GM23338 (cell line): ENCODE measurements at regions not wholly inside any gene's neighbourhood (a gene's known extent, or its start where the extent isn't known, plus 50 kb on each side); places are given as distances from the start of the nearest gene placed in this dataset.

ENCODE experiments used
- ATAC-seq: fragments of 200-7000 bp; cut with Tn5 transposase; 3 replicates; pipeline ENCODE4 v1.9.1; 2020
- DNase-seq: peaks from one replicate; pipeline ENCODE4 v3.0.0-alpha.2; 2015; ENCODE audit warnings: low spot score
- H2AFZ ChIP-seq: fragments of 200-600 bp; sonication (generic); 2 replicates; pipeline ENCODE4 v1.8.0; 2016; ENCODE audit warnings: antibody characterized with exemption, mild to moderate bottlenecking, moderate library complexity
- H3F3A ChIP-seq: fragments of 200-600 bp; sonication (generic); replicated peaks from 2 replicates; pipeline ENCODE4 v1.8.0; 2017; ENCODE audit warnings: antibody characterized with exemption, mixed run types, low read depth
- H3K27ac ChIP-seq: fragments of 200-600 bp; sonication (generic); 2 replicates; pipeline ENCODE4 v1.6.1; 2016; ENCODE audit warnings: low read depth
- H3K27me3 ChIP-seq: fragments of 200-600 bp; sonication (generic); 2 replicates; pipeline ENCODE4 v1.8.0; 2016; ENCODE audit warnings: mild to moderate bottlenecking, mixed run types, moderate library complexity; ENCODE audit not compliant: insufficient read depth
- H3K36me3 ChIP-seq: fragments of 200-600 bp; sonication (generic); 2 replicates; pipeline ENCODE4 v1.8.0; 2016; ENCODE audit warnings: mild to moderate bottlenecking; ENCODE audit not compliant: insufficient read depth
- H3K4me1 ChIP-seq: fragments of 200-600 bp; sonication (generic); 2 replicates; pipeline ENCODE4 v1.8.0; 2016; ENCODE audit warnings: mild to moderate bottlenecking, moderate library complexity; ENCODE audit not compliant: insufficient read depth
- H3K4me2 ChIP-seq: fragments of 200-600 bp; sonication (generic); 2 replicates; pipeline ENCODE4 v1.7.1; 2017; ENCODE audit warnings: mixed run types
- H3K4me3 ChIP-seq: fragments of 200-600 bp; sonication (generic); 2 replicates; pipeline ENCODE4 v1.6.1; 2016; ENCODE audit warnings: mixed run types
- H3K79me2 ChIP-seq: fragments of 200-600 bp; sonication (generic); replicated peaks from 2 replicates; pipeline ENCODE4 v1.8.0; 2017; ENCODE audit warnings: mild to moderate bottlenecking; ENCODE audit not compliant: insufficient read depth
- H3K9me2 ChIP-seq: fragments of 200-600 bp; sonication (generic); 2 replicates; pipeline ENCODE4 v1.8.0; 2017; ENCODE audit not compliant: insufficient read depth
- H4K20me1 ChIP-seq: fragments of 200-600 bp; sonication (generic); replicated peaks from 2 replicates; pipeline ENCODE4 v1.8.0; 2017; ENCODE audit warnings: mild to moderate bottlenecking; ENCODE audit not compliant: insufficient read depth
- H3K27ac Mint-ChIP-seq: 2 replicates; pipeline ENCODE4 v1.8.0; 2020; ENCODE audit warnings: inconsistent platforms, mild to moderate bottlenecking, moderate library complexity, mixed read lengths
- H3K27me3 Mint-ChIP-seq: 3 replicates; pipeline ENCODE4 v1.8.0; 2022; ENCODE audit warnings: low read depth, mild to moderate bottlenecking, moderate library complexity, mixed read lengths, inconsistent platforms; ENCODE audit not compliant: insufficient read depth, poor library complexity
- H3K36me3 Mint-ChIP-seq: 3 replicates; pipeline ENCODE4 v1.8.0; 2021; ENCODE audit warnings: low read depth, mild to moderate bottlenecking, inconsistent platforms, moderate library complexity, mixed read lengths
- H3K4me1 Mint-ChIP-seq: 3 replicates; pipeline ENCODE4 v1.8.0; 2020; ENCODE audit warnings: mild to moderate bottlenecking, inconsistent platforms, mixed read lengths
- H3K4me3 Mint-ChIP-seq: 3 replicates; pipeline ENCODE4 v1.8.0; 2021; ENCODE audit warnings: moderate library complexity, mild to moderate bottlenecking, inconsistent platforms, mixed read lengths
- H3K9me3 Mint-ChIP-seq: 3 replicates; pipeline ENCODE4 v1.8.0; 2020; ENCODE audit warnings: moderate library complexity, mild to moderate bottlenecking, inconsistent platforms, mixed read lengths
- CREB1 ChIP-seq: fragments of 250-450 bp; sonication (Bioruptor Pico); IDR thresholded peaks from 2 replicates; pipeline ENCODE4 v1.5.0; 2020; ENCODE audit warnings: low read depth, mild to moderate bottlenecking, moderate library complexity
- CTCF ChIP-seq, 2 experiments: fragments of 200-600 bp in 1 of 2; sonication (generic) in 1 of 2; conservative IDR thresholded peaks; 2 replicates each; pipeline versions ENCODE4 v1.5.1 to v1.6.1; 2016 to 2017; ENCODE audit warnings: antibody characterized with exemption in 2 of 2, low read depth in 2 of 2, mild to moderate bottlenecking in 2 of 2, moderate library complexity in 1 of 2
- ETS1 ChIP-seq: IDR thresholded peaks from 2 replicates; pipeline ENCODE4 v1.6.1; 2016; ENCODE audit warnings: antibody characterized with exemption
- EZH2 ChIP-seq: fragments of 200-600 bp; sonication (generic); IDR thresholded peaks from one replicate; pipeline ENCODE4 v1.8.0; 2017; ENCODE audit warnings: antibody characterized with exemption, mild to moderate bottlenecking, low read depth; ENCODE audit not compliant: unreplicated experiment
- EZH2phosphoT487 ChIP-seq: fragments of 200-600 bp; sonication (generic); IDR thresholded peaks from one replicate; pipeline ENCODE4 v1.8.1; 2018; ENCODE audit warnings: antibody characterized with exemption; ENCODE audit not compliant: unreplicated experiment
- JUNB ChIP-seq: IDR thresholded peaks from one replicate; pipeline ENCODE4 v1.6.1; 2016; ENCODE audit warnings: antibody characterized with exemption; ENCODE audit not compliant: unreplicated experiment
- NANOG ChIP-seq: IDR thresholded peaks from 2 replicates; pipeline ENCODE4 v1.6.1; 2016; ENCODE audit warnings: antibody characterized with exemption, borderline replicate concordance
- POLR2AphosphoS5 ChIP-seq: IDR thresholded peaks from 2 replicates; pipeline ENCODE4 v1.6.1; 2016; ENCODE audit warnings: antibody characterized with exemption, low read depth
- REST ChIP-seq: IDR thresholded peaks from one replicate; pipeline ENCODE4 v1.6.1; 2018; ENCODE audit warnings: antibody characterized with exemption; ENCODE audit not compliant: unreplicated experiment
- STAT1 ChIP-seq: IDR thresholded peaks from one replicate; pipeline ENCODE4 v1.6.1; 2016; ENCODE audit warnings: antibody characterized with exemption; ENCODE audit not compliant: unreplicated experiment
- ZNF114 ChIP-seq: fragments of 250-450 bp; sonication (Bioruptor Pico); IDR thresholded peaks from 2 replicates; pipeline ENCODE4 v1.5.0; 2020; ENCODE audit warnings: mild to moderate bottlenecking, moderate library complexity
- ZNF331 ChIP-seq: fragments of 250-450 bp; sonication (Bioruptor Pico); IDR thresholded peaks from 2 replicates; pipeline ENCODE4 v1.5.0; 2020; ENCODE audit warnings: low read depth, mild to moderate bottlenecking, moderate library complexity
- ZNF462 ChIP-seq: fragments of 250-450 bp; sonication (Bioruptor Pico); IDR thresholded peaks from 2 replicates; pipeline ENCODE4 v1.5.0; 2020; ENCODE audit warnings: mild to moderate bottlenecking, moderate library complexity

- H3K27me3 Mint-ChIP-seq, result no peaks in the 10 kb centered on the region
- Histone ChIP-seq H3K27ac (no peak overlapping the region), H2AFZ (no peak overlapping the region)
Observed at GRCh38 chr10:4051641-4052151, 266.7 kb upstream of the KLF6 start.

More at GRCh38 chr10:4051641-4052151, 266.7 kb upstream of the KLF6 start:
- ATAC-seq, result no peak
- H3K4me1 Mint-ChIP-seq, result no peaks in the 10 kb centered on the region
- no peaks in the 10 kb centered on the region for H3K36me3 Mint-ChIP-seq
- Histone ChIP-seq H3K27me3 (no peaks in the 10 kb centered on the region), H3K4me2 (no peak overlapping the region), H3K4me3 (no peak overlapping the region), H4K20me1 (no peaks in the 10 kb centered on the region), H3K79me2 (no peaks in the 10 kb centered on the region), H3K36me3 (no peaks in the 10 kb centered on the region), H3F3A (no peaks in the 10 kb centered on the region), H3K9me2 (0 out of 2 replicates have a peak, but pooled peaks cover 11% of the 10 kb centered on the region), H3K4me1 (no peaks in the 10 kb centered on the region)
- no peak overlapping the region for H3K27ac Mint-ChIP-seq
- TF ChIP-seq REST (no peak), ZNF462 (CRISPR knock-in tag) (no peak), POLR2AphosphoS5 (no peak), CREB1 (CRISPR knock-in tag) (no peak), JUNB (no peak), STAT1 (no peak), EZH2phosphoT487 (no peak), ETS1 (no peak), EZH2 (no peak), ZNF114 (CRISPR knock-in tag) (no peak), ZNF331 (CRISPR knock-in tag) (no peak), NANOG (no peak), CTCF (conservative IDR thresholded peaks at IDR 0.05; ENCODE audit: low read depth in 2 of 2) (no peak)
- H3K4me3 Mint-ChIP-seq, result no peak overlapping the region
- DNase-seq, result no peak
- no peaks in the 10 kb centered on the region for H3K9me3 Mint-ChIP-seq
